Right hindlimb (tissue), 1 donor: ENCODE measurements at regions not wholly inside any gene's neighbourhood (a gene's known extent, or its start where the extent isn't known, plus 50 kb on each side); places are given as distances from the start of the nearest gene placed in this dataset.
"Not testable (repeated sequence)": the region's sequence is repeated elsewhere in the genome, so short reads cannot be mapped to it uniquely, and the experiment has no call there.

Experiments
- DNase-seq: peaks from one replicate; pipeline ENCODE4 v3.0.0-alpha.2; 2018

DNA sequence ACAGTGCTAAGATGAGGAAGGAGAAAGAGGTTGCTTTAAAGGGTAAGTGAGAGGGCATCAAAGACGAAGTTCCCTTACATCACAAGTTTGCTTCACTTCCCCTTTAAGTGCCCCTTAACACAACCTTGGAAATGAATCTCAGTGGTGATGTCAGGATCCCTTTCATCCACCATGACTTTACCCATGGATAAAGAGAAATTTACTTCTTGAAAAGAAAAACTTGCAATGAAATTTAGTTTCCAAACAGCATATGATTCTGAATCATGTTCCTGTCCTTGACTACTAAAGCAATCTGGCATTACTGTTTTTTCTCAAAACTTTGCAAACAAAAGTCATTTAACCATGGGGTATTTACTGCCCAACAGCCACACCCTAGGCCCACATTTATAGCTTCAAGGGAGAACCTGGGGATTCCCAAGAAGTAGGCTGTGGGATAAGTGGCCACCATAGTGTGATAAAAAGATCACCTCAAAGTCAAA, 135.9 kb downstream of the ITGB8 start:
- DNase-seq = no peak

- no peak for DNase-seq
Observed at GRCh38 chr7:20470082-20470481, 139.4 kb downstream of the ITGB8 start.

GRCh38 chr7:20470726-20471125, 140.0 kb downstream of the ITGB8 start:
- DNase-seq = no peak

DNA sequence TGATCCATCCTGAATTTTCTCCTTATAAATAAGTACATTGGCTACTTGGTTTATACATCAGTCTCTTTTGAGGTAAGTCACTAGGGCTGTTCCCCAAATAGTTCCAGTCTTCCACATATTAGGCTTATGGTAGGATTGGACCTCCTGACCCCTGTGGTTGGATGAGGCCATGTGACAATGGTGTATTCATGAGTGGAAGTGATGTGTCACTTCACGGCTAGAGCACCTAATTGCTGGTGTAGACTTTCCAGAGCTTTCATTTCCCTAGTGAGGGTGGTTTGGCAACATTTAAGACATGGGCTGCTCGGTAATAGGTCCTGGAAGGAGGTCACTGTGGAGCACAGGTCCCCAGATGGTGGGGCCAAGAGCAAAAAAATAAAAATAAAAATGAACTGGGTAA, 141.2 kb upstream of the ABCB5 start:
- DNase-seq = no peak

- no peak for DNase-seq
Observed at GRCh38 chr7:20475756-20476155, 139.7 kb upstream of the ABCB5 start.

DNA sequence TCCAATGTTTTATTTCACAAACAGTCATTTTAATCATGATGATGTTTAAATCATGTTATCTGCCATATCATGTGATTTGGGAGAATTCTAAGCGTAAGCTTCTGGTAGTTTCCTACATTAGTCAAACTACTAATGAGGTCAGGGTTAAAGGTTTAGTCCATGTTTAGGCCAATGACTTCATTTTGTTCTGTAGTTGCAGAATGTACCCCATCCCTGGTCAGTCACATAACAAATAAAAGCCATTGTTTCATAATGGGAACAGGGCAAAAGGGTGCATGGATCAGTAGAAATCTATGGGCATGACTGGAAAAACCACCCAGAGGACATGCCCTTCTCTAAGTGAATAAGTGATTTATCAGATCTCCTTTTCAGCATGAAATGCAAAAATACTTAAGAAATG, 138.4 kb upstream of the ABCB5 start:
- no peak for DNase-seq

DNA sequence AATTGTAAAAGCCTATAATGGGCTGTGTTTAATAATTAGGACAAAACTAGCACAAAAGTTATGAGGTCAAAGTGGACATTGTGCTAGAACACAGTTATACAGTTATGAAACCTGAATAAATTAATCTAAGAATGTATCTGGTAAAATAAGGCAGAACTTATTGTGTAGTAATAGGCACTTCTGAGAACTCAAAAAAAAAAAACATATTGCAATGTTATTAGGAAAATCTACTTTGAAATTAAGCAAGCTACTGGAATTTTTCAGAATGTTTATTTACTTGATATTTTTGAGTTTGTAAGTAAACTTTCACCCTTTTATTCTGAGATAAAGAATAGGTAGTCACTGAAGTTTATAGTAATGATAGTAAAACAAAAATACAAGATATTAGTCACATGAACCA, 135.8 kb upstream of the ABCB5 start:
- no peak for DNase-seq

- no peak for DNase-seq
Observed at GRCh38 chr7:20482071-20482470, 133.4 kb upstream of the ABCB5 start.

DNA sequence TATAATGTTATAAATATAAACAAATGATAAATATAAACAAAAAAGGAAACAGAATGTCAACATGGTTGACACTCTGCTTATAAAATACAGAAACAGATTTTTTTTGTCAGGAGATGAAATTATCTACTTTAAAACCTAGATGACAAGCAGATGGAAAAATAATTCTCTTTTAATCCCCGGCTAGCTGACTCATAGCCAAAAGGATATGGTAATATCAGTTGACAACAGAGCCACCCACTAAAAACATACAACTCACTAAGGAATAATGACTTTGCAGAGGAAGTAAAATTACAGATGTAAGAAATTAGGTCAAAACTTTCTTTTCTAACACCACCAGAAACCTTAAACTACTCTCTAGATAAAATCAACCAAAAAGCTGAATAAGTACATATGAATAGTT, 131.1 kb upstream of the ABCB5 start:
- DNase-seq = no peak

DNA sequence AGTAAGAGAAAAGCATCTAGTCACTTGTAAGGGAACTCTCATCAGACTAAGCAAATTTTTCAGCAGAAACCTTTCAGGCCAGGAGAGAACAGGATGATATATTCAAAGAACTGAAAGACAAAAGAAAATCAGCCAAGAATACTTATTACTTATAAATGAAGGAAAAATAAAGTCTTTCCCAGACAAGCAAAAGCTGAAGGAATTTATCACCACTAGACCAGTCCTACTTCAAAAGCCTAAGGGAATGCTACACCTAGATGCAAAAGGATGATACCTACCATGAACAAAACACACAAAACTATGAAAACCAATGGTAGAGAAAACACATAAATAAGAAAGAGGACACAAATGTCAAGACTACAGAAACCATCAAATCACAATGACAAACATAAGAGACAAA, 126.6 kb upstream of the ABCB5 start:
- DNase-seq = no peak

GRCh38 chr7:20491284-20491683, 124.2 kb upstream of the ABCB5 start:
- DNase-seq = no peak

DNA sequence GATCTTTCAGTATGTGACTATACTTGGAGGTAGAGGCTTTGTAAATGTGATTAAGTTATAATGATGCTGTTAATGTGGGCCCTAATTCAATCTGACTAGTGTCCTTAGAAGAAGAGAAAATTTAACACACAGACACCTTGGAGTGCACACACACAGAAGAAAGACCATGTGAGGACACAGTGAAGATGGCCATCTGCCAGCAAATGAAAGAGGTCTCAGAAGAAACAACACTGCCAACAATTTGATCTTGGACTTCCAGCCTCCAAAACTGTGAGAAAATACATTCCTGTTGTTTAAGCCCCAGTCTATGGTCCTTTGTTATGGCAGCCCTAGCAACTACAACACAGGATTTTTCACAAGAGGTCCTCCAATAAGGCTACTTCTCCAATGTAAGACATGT, 120.9 kb upstream of the ABCB5 start:
- DNase-seq = no peak

- DNase-seq = not testable (repeated sequence)
Observed at GRCh38 chr7:20501473-20501872, 114.0 kb upstream of the ABCB5 start.

DNA sequence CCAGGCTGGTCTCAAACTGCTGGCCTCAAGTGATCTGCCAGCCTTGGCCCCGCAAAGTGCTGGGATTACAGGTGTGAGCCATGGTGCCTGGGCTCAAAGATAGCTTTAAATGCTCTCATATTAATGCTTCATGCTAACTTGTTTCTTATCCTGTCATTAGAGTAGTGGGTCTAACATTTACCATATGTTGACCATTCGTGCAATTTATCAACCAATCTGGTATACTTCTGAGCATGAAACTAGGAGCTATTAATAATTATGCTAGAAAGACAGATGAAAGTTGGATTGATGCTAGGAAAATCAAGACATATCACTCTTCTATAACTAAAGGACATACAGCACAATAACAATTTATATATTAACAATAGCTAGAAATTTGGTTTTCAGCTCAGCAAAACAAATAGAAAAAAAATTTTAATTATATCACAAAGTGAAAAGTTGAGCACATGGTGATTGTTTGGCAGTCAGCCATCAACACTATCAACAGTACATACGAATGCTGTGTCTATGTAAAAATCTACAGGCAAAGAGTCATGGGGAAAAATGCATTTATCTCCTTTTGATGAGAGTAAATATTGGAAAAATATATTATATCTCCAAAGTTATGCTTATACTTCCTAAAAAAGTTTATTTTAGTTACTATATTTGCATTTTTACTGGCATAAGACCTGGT, 112.1 kb upstream of the ABCB5 start:
- DNase-seq = no peak

- no peak for DNase-seq
Observed at GRCh38 chr7:20504060-20504459, 111.4 kb upstream of the ABCB5 start.

GRCh38 chr7:20506175-20506574, 109.3 kb upstream of the ABCB5 start:
- no peak for DNase-seq

DNA sequence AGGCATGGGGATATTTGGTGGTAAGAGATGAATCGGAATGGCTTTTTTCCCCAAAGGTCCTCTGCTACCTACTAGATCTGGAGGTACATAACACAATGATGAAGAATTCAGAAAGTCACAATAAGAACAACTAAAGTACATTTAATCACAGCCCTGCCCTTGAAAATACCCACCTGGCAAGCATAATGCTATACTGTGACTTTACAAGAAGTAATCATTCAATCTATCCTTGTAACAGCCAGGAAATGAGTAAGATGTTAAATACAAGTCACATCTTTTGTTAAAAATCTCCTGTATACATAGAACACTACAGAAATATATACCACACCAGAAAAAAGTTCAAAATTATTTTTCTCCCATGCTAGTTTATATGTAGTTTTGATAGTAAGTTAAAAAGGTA, 108.3 kb upstream of the ABCB5 start:
- DNase-seq = no peak

- no peak for DNase-seq
Observed at GRCh38 chr7:20508109-20508508, 107.4 kb upstream of the ABCB5 start.

- DNase-seq = no peak
Observed at GRCh38 chr7:20509892-20510572, 105.4 kb upstream of the ABCB5 start.

- DNase-seq = no peak
Observed at GRCh38 chr7:20510573-20510900, 104.9 kb upstream of the ABCB5 start.

- no peak for DNase-seq
Observed at GRCh38 chr7:20513341-20513740, 102.1 kb upstream of the ABCB5 start.

GRCh38 chr7:20513897-20514296, 101.6 kb upstream of the ABCB5 start:
- DNase-seq = no peak

- peak; percentile 69 for DNase-seq
Observed at GRCh38 chr7:20514364-20514763, 101.1 kb upstream of the ABCB5 start.

DNA sequence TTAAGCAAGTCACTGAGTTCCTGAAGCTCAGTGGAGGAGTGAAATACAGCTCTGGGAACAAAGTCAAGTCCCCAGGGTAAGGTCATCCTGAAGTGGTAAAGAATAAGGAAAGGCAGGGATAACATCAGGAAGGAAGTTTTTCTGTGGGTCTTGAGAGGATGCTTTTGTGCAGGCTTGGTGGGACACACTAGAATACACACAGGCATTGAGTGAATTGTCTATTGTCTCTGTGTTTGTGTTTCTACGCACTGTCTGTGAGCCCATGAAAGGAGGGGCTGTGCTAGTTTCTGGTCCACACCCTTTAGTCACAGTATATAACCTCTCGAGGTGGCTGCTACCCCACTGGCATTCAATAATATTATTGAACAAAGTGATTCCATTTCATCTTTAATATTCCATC, 95.8 kb upstream of the ABCB5 start:
- DNase-seq = no peak

- no peak for DNase-seq
Observed at GRCh38 chr7:20520530-20520929, 94.9 kb upstream of the ABCB5 start.
